Spleen (tissue), 11 donors: ENCODE measurements at regions not wholly inside any gene's neighbourhood (a gene's known extent, or its start where the extent isn't known, plus 50 kb on each side); places are given as distances from the start of the nearest gene placed in this dataset.

Source experiments
- DNase-seq: peaks from one replicate; pipeline ENCODE4 v3.0.0-alpha.2; 2020
- H3K27ac ChIP-seq, 8 donors: fragments of 200-600 bp; sonication (generic) in 7 of 8; 1 replicate in 4 of 8; 2 replicates in 4 of 8; pipeline versions ENCODE4 v1.5.0 to v1.8.0; 2016 to 2021; ENCODE audit warnings: inconsistent platforms in 4 of 8, mild to moderate bottlenecking in 4 of 8, moderate library complexity in 1 of 8
- H3K27me3 ChIP-seq, 7 donors: fragments of 200-600 bp; sonication (generic) in 6 of 7; replicated peaks in 1 of 7; 1 replicate in 4 of 7; 2 replicates in 3 of 7; pipeline versions ENCODE4 v1.5.0 to v1.8.0; 2016 to 2021; ENCODE audit warnings: inconsistent platforms in 3 of 7, mild to moderate bottlenecking in 1 of 7
- H3K36me3 ChIP-seq, 6 donors: fragments of 200-600 bp; sonication (generic) in 5 of 6; 1 replicate in 4 of 6; 2 replicates in 2 of 6; pipeline versions ENCODE4 v1.5.0 to v1.8.0; 2016 to 2021; ENCODE audit warnings: inconsistent platforms in 2 of 6
- H3K4me1 ChIP-seq, 6 donors: fragments of 200-600 bp; sonication (generic) in 5 of 6; 1 replicate in 3 of 6; 2 replicates in 3 of 6; pipeline versions ENCODE4 v1.5.0 to v1.8.0; 2016 to 2021; ENCODE audit warnings: inconsistent platforms in 3 of 6
- H3K4me3 ChIP-seq, 8 donors: fragments of 200-600 bp; sonication (generic) in 7 of 8; 1 replicate in 4 of 8; 2 replicates in 4 of 8; pipeline versions ENCODE4 v1.5.0 to v1.8.0; 2016 to 2021; ENCODE audit warnings: inconsistent platforms in 4 of 8, mild to moderate bottlenecking in 4 of 8, moderate library complexity in 2 of 8
- H3K9me3 ChIP-seq, 8 donors: fragments of 200-600 bp; sonication (generic) in 7 of 8; 1 replicate in 4 of 8; 2 replicates in 4 of 8; pipeline versions ENCODE4 v1.5.0 to v1.8.0; 2016 to 2021; ENCODE audit warnings: inconsistent platforms in 4 of 8
- POLR2A ChIP-seq, 3 donors: fragments of 450-650 bp; IDR thresholded peaks; one replicate each; pipeline ENCODE4 v1.5.1; 2017; ENCODE audit warnings: antibody characterized with exemption in 3 of 3, mild to moderate bottlenecking in 1 of 3
- POLR2AphosphoS5 ChIP-seq, 3 donors: sonication (generic); formaldehyde crosslinking; IDR thresholded peaks; one replicate each; pipeline ENCODE4 v1.5.1; 2017; ENCODE audit warnings: antibody characterized with exemption in 3 of 3
- WGBS, 5 donors: extraction: QIAGEN DNeasy Blood & Tissue Kit in 3 of 5; methylation state at CpG; one replicate each; pipeline versions ENCODE4 v1.1.5 to v1.1.7; 2013 to 2018; 5-methylcytosine and 5-hydroxymethylcytosine counted together
- intact Hi-C: fragments of 100-400 bp; cut with DNase I; formaldehyde crosslinking; loops from one replicate; pipeline ENCODE4 v1.15.0; 2023; ENCODE audit warnings: low total_unique reads
- TF ChIP-seq, protein P1 (sequence below), 11 experiments: fragments of 200-600 bp in 7 of 11; fragments of 450-650 bp in 4 of 11; sonication (generic) in 4 of 11; IDR thresholded peaks in 8 of 11; conservative IDR thresholded peaks in 3 of 11; 1 replicate in 7 of 11; 2 replicates in 4 of 11; pipeline versions ENCODE4 v1.4.0 to v1.8.0; 2016 to 2021; ENCODE audit warnings: antibody characterized with exemption in 11 of 11, inconsistent platforms in 4 of 11, mild to moderate bottlenecking in 1 of 11
- donor health status: healthy with polysubstance abuse.
- donor health status: DM: no; HTN: no; CAD: no; lungs with moderate emphysema.
- donor health status: DM: no; HTN: no; CAD: no.
- donor health status: Bipolar disorder and iron deficiency.
- donor health status: healthy.
- donor health status: DM: no; HTN: no; CAD: no.
- donor health status: DM: yes; HTN: yes; CAD: no.

- DNase-seq: no peak
- no peaks in the 10 kb centered on the region for H3K36me3 ChIP-seq
- TF ChIP-seq, protein P1, sequence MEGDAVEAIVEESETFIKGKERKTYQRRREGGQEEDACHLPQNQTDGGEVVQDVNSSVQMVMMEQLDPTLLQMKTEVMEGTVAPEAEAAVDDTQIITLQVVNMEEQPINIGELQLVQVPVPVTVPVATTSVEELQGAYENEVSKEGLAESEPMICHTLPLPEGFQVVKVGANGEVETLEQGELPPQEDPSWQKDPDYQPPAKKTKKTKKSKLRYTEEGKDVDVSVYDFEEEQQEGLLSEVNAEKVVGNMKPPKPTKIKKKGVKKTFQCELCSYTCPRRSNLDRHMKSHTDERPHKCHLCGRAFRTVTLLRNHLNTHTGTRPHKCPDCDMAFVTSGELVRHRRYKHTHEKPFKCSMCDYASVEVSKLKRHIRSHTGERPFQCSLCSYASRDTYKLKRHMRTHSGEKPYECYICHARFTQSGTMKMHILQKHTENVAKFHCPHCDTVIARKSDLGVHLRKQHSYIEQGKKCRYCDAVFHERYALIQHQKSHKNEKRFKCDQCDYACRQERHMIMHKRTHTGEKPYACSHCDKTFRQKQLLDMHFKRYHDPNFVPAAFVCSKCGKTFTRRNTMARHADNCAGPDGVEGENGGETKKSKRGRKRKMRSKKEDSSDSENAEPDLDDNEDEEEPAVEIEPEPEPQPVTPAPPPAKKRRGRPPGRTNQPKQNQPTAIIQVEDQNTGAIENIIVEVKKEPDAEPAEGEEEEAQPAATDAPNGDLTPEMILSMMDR (IDR thresholded peaks at IDR 0.05 in 8 of 11, conservative IDR thresholded peaks at IDR 0.05 in 3 of 11): no peak
- TF ChIP-seq POLR2A (IDR thresholded peaks at IDR 0.05): no peak
- TF ChIP-seq POLR2AphosphoS5 (IDR thresholded peaks at IDR 0.05): no peak
- WGBS, 5 donors: 87 to 98% (median 90%) methylated on average over 1 of the region's 1 CpG
- H3K4me3 ChIP-seq: no peak overlapping the region
- intact Hi-C loops: no loop called here
- H3K27ac ChIP-seq: no peak overlapping the region
- peaks cover 0 to 6% (median 0%) of the 10 kb centered on the region in 7 donors for H3K27me3 ChIP-seq
- H3K4me1 ChIP-seq: no peaks in the 10 kb centered on the region
- no peaks in the 10 kb centered on the region for H3K9me3 ChIP-seq
Measured at GRCh38 chr10:84824525-84824924, 496.1 kb downstream of the CCSER2 start.

- DNase-seq: no peak
- H3K4me1 ChIP-seq: no peaks in the 10 kb centered on the region
- WGBS, 5 donors: 63 to 86% (median 75%) methylated on average over 1 of the region's 1 CpG
- no peaks in the 10 kb centered on the region for H3K9me3 ChIP-seq
- TF ChIP-seq POLR2AphosphoS5 (IDR thresholded peaks at IDR 0.05): no peak
- TF ChIP-seq, protein P1 (IDR thresholded peaks at IDR 0.05 in 8 of 11, conservative IDR thresholded peaks at IDR 0.05 in 3 of 11): no peak
- no peak for TF ChIP-seq POLR2A (IDR thresholded peaks at IDR 0.05)
- H3K4me3 ChIP-seq: no peak overlapping the region
- H3K36me3 ChIP-seq: no peaks in the 10 kb centered on the region
- H3K27ac ChIP-seq: no peak overlapping the region
- intact Hi-C loops: no loop called here
- H3K27me3 ChIP-seq: peaks cover 0 to 6% (median 0%) of the 10 kb centered on the region in 7 donors
Measured at GRCh38 chr10:84825330-84825729, 496.9 kb downstream of the CCSER2 start.

GRCh38 chr10:84826704-84827103 is 498.3 kb downstream of the CCSER2 start:
- H3K27me3 ChIP-seq: peaks cover 0 to 6% (median 0%) of the 10 kb centered on the region in 7 donors
- H3K36me3 ChIP-seq: no peaks in the 10 kb centered on the region
- no peaks in the 10 kb centered on the region for H3K4me1 ChIP-seq
- no peak overlapping the region for H3K4me3 ChIP-seq
- TF ChIP-seq, protein P1 (IDR thresholded peaks at IDR 0.05 in 8 of 11, conservative IDR thresholded peaks at IDR 0.05 in 3 of 11): no peak
- TF ChIP-seq POLR2A (IDR thresholded peaks at IDR 0.05) (no peak), POLR2AphosphoS5 (IDR thresholded peaks at IDR 0.05) (no peak)
- intact Hi-C loops: no loop called here
- no peak overlapping the region for H3K27ac ChIP-seq
- 53 to 64% (median 59%) methylated on average over 3 of the region's 3 CpGs for WGBS, 5 donors
- no peaks in the 10 kb centered on the region for H3K9me3 ChIP-seq
- DNase-seq: no peak

DNA sequence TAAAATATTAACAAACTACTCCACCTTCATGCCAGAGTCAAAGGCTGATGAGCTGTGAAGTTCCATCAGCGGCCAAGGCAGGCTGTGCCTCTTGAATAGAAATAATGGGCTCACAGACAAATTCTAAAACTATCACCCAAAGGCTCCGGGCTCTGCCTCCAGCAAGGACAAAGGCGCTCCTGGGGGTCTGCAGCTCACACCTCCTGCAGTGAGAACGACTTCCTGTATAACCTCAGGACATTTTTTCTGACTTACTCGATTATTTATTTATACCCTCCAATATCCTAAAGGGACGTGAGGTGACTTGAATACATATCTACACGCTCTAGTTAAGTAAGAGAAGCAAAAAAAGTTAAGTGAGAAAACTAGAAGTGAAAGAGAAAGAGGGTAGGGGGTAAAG is 500.7 kb downstream of the CCSER2 start:
- Histone ChIP-seq H3K9me3 (no peaks in the 10 kb centered on the region), H3K27me3 (peaks cover 0 to 6% (median 0%) of the 10 kb centered on the region in 7 donors), H3K36me3 (no peaks in the 10 kb centered on the region), H3K4me1 (no peaks in the 10 kb centered on the region), H3K27ac (no peak overlapping the region), H3K4me3 (no peak overlapping the region)
- DNase-seq: no peak
- 51 to 67% (median 60%) methylated on average over 7 of the region's 7 CpGs for WGBS, 5 donors
- intact Hi-C loops: no loop called here
- TF ChIP-seq POLR2A (IDR thresholded peaks at IDR 0.05): no peak
- no peak for TF ChIP-seq POLR2AphosphoS5 (IDR thresholded peaks at IDR 0.05)
